ENCODE measurements at regions not wholly inside any gene's neighbourhood (a gene's known extent, or its start where the extent isn't known, plus 50 kb on each side); places are given as distances from the start of the nearest gene placed in this dataset.
A peak's percentile ranks its signal among the peaks of the same experiment; 100 is the strongest.

DNA sequence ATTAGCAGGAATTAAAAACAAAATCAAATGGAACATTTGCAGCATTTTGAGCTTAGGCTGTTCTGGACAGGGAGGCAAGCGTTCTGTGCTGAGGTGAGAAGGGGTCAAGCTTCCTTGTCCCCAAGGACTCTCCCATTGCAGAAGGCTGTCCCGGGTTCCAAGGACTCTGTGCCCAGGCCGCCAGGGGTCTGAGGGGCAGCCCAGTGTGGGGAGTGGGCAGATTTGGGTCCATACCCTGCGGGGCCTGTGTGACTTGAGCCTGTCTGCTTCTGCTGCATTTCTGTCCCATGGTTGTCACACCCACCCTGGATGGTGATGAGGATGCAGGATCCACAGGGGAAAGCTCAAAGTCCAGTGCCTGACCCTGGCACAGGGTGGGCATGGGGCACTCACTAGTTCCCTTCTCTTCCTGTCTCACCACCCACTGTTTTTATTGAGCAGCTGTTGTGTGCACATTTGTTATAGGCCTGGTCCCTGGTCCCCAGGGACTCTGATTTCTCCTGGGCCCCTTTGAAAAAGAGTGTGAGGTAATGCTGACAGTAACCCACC is 211.4 kb upstream of the HS6ST1 start:
- Mint-ChIP-seq H3K4me3 (no peak overlapping the region), H3K27me3 (peaks cover 0 to 25% (median 22%) of the 10 kb centered on the region in 3 donors), H3K4me1 (peaks cover 0 to 7% (median 6%) of the 10 kb centered on the region in 3 donors), H3K9me3 (no peaks in the 10 kb centered on the region), H3K27ac (no peak overlapping the region), H3K36me3 (no peaks in the 10 kb centered on the region)
- DNase-seq, result no peak
- ATAC-seq (ENCODE audit: low read depth in 2 of 2), result no peak

DNA sequence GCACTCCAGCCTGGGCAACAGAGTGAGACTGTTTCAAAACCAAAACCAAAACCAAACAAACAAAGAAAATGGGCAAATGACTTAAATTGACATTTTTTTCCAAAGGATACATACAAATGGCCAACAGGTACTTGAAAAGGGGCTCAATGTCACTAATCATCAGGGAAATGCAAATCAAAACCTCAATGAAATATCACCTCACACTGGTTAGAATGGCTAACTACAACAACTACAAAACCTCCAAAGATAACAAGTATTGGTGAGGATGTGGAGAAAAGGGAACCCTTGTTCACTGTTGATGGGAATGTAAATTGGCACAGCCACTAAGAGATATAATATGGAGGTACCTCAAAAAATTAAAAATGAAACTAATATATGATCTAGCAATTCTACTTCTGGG is 213.2 kb upstream of the HS6ST1 start:
- no peak for DNase-seq
- H3K9me3 Mint-ChIP-seq, result no peaks in the 10 kb centered on the region
- peak in 1 of 2 donors; percentile 39 for ATAC-seq (ENCODE audit: low read depth in 2 of 2)
- no peak overlapping the region for H3K27ac Mint-ChIP-seq
- no peaks in the 10 kb centered on the region for H3K36me3 Mint-ChIP-seq
- H3K4me1 Mint-ChIP-seq, result peaks cover 0 to 6% (median 4%) of the 10 kb centered on the region in 3 donors
- peaks cover 0 to 14% (median 13%) of the 10 kb centered on the region in 3 donors for H3K27me3 Mint-ChIP-seq
- H3K4me3 Mint-ChIP-seq, result no peak overlapping the region

DNA sequence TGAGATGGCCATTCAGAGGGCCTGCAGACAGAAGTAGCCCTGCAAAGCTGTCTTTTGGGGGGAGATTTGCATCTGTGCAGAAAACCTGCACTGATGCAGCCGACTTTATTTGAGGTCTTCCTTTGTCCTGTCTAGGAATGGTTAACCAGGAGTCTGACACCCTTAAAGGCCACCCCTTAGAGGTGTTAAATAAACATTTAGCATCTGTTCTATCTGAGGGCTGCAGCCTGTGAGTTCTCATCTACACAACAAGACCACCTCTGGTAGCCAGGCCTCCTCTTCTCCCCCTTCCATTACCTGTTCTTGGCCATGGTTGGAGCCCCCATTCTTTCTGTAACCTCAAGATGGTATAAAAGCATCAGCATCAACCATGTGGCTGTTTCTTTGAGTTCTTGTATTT is 214.4 kb upstream of the HS6ST1 start:
- no peaks in the 10 kb centered on the region for H3K36me3 Mint-ChIP-seq
- DNase-seq (no peak), ATAC-seq (ENCODE audit: low read depth in 2 of 2) (no peak)
- no peak overlapping the region for H3K27ac Mint-ChIP-seq
- no peaks in the 10 kb centered on the region for H3K9me3 Mint-ChIP-seq
- no peak overlapping the region for H3K4me3 Mint-ChIP-seq
- H3K4me1 Mint-ChIP-seq, result peaks cover 0 to 6% (median 4%) of the 10 kb centered on the region in 3 donors
- peaks cover 0 to 8% (median 6%) of the 10 kb centered on the region in 3 donors for H3K27me3 Mint-ChIP-seq

GRCh38 chr2:128534688-128535392 is 216.2 kb upstream of the HS6ST1 start:
- ATAC-seq (ENCODE audit: low read depth in 2 of 2) (no peak), DNase-seq (no peak)
- H3K4me1 Mint-ChIP-seq, result peaks cover 0 to 6% (median 4%) of the 10 kb centered on the region in 3 donors
- no peaks in the 10 kb centered on the region for H3K27me3 Mint-ChIP-seq
- H3K4me3 Mint-ChIP-seq, result no peak overlapping the region
- H3K9me3 Mint-ChIP-seq, result no peaks in the 10 kb centered on the region
- no peaks in the 10 kb centered on the region for H3K36me3 Mint-ChIP-seq
- no peak overlapping the region for H3K27ac Mint-ChIP-seq

GRCh38 chr2:128535953-128536352 is 217.3 kb upstream of the HS6ST1 start:
- H3K9me3 Mint-ChIP-seq, result no peaks in the 10 kb centered on the region
- ATAC-seq (ENCODE audit: low read depth in 2 of 2), result no peak

GRCh38 chr2:128536925-128537620 is 218.4 kb upstream of the HS6ST1 start:
- no peaks in the 10 kb centered on the region for H3K36me3 Mint-ChIP-seq
- no peaks in the 10 kb centered on the region for H3K4me1 Mint-ChIP-seq
- ATAC-seq (ENCODE audit: low read depth in 2 of 2), result no peak
- H3K4me3 Mint-ChIP-seq, result no peak overlapping the region
- H3K27ac Mint-ChIP-seq, result no peak overlapping the region
- DNase-seq, result no peak
- no peaks in the 10 kb centered on the region for H3K27me3 Mint-ChIP-seq
- no peaks in the 10 kb centered on the region for H3K9me3 Mint-ChIP-seq

More at GRCh38 chr2:128535953-128536352, 217.3 kb upstream of the HS6ST1 start:
- Mint-ChIP-seq H3K27ac (no peak overlapping the region), H3K4me3 (no peak overlapping the region), H3K27me3 (no peaks in the 10 kb centered on the region), H3K4me1 (peaks cover 0 to 6% (median 1%) of the 10 kb centered on the region in 3 donors), H3K36me3 (no peaks in the 10 kb centered on the region)
- no peak for DNase-seq

DNA sequence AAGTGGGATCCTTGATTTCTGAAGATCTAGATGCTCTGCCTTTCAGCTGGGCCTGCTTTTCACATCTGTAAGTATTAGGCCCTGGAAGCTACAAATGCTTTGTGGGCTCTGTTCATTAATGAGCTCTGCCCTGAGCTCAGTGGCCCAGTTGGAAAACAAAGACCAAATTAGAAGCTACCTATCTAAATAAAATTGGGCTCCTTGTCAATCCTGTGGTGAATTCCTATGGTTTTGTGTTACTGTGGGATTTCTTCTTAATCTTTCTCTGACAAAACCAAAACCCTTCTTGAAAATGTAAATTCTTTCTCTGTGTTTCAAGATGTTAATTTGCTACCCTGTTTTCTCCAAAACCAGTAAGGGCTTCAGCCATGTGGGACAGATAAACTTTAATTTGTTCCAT is 219.0 kb upstream of the HS6ST1 start:
- no peaks in the 10 kb centered on the region for H3K36me3 Mint-ChIP-seq
- no peaks in the 10 kb centered on the region for H3K9me3 Mint-ChIP-seq
- H3K4me3 Mint-ChIP-seq, result no peak overlapping the region
- no peak for DNase-seq
- H3K27ac Mint-ChIP-seq, result no peak overlapping the region
- H3K27me3 Mint-ChIP-seq, result no peaks in the 10 kb centered on the region
- no peaks in the 10 kb centered on the region for H3K4me1 Mint-ChIP-seq
- ATAC-seq (ENCODE audit: low read depth in 2 of 2), result no peak

GRCh38 chr2:128538396-128538795 is 219.7 kb upstream of the HS6ST1 start:
- Mint-ChIP-seq H3K4me3 (no peak overlapping the region), H3K36me3 (no peaks in the 10 kb centered on the region), H3K27ac (no peak overlapping the region), H3K27me3 (no peaks in the 10 kb centered on the region), H3K4me1 (no peaks in the 10 kb centered on the region), H3K9me3 (no peaks in the 10 kb centered on the region)
- ATAC-seq (ENCODE audit: low read depth in 2 of 2) (no peak), DNase-seq (no peak)

DNA sequence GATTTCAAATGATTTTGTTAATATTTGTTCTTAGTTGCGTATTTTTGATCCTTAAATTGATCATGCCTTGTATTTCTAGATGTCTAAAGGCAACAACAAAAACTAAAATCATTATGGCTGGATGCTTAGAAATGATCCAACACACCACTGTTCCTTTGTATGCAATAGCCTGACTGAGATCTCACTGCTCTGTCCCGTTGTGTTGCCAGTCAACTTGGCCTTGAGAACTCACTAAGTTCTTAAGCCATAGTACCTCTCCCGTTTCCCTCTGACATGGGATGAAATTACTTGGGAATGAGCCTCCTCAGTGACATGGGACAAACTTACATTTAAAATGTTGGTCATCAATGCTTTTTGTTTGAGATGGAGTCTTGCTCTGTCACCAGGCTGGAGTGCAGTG is 222.0 kb upstream of the HS6ST1 start:
- H3K4me3 Mint-ChIP-seq, result no peak overlapping the region
- DNase-seq, result no peak
- H3K27ac Mint-ChIP-seq, result no peak overlapping the region
- H3K4me1 Mint-ChIP-seq, result no peaks in the 10 kb centered on the region
- ATAC-seq (ENCODE audit: low read depth in 2 of 2), result no peak
- no peaks in the 10 kb centered on the region for H3K27me3 Mint-ChIP-seq
- H3K36me3 Mint-ChIP-seq, result no peaks in the 10 kb centered on the region
- no peaks in the 10 kb centered on the region for H3K9me3 Mint-ChIP-seq

DNA sequence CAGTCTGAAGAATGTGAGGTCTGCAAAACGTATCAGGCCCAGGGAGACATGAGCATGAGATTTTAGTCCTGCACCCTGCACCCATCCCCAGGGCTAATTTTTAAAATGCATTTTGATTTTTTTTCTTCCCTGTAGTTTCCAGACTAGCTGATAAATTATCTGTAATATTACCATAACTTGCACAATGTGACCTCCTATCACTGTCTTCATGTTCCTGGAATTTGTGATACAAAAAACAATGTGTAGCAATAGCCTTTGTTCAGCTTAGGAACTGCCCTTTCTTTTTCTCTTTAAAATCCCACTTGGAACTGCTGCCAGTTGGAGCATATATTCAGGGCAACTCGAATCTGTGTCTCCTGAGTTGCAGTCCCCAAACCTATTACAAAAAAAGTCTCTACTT is 222.8 kb upstream of the HS6ST1 start:
- no peak for DNase-seq
- no peaks in the 10 kb centered on the region for H3K36me3 Mint-ChIP-seq
- no peak for ATAC-seq (ENCODE audit: low read depth in 2 of 2)
- no peaks in the 10 kb centered on the region for H3K4me1 Mint-ChIP-seq
- peaks cover 0 to 2% (median 0%) of the 10 kb centered on the region in 3 donors for H3K27me3 Mint-ChIP-seq
- no peak overlapping the region for H3K4me3 Mint-ChIP-seq
- no peak overlapping the region for H3K27ac Mint-ChIP-seq
- peaks cover 0 to 1% (median 0%) of the 10 kb centered on the region in 7 donors for H3K9me3 Mint-ChIP-seq

DNA sequence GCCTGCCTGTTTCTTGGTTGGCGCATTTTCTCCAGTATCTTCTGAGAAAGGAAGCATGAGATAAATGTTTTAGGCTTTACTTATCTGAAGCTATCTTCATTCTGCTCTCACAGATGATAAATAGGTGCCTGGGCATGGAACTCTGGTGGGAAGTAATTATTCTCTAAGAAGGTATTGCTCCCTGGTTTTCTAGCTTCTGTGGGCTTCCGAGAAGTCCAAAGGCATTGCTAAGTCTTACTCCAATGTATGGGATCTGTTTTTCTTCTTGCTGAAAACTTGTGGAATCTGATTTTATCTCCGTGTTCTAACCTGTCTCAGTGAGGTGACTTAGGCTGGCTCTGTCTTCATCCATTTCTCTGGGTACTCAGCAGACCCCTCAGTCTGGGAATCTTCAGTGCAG is 224.4 kb upstream of the HS6ST1 start:
- H3K9me3 Mint-ChIP-seq, result peaks cover 0 to 13% (median 0%) of the 10 kb centered on the region in 7 donors
- ATAC-seq (ENCODE audit: low read depth in 2 of 2), result no peak
- no peak overlapping the region for H3K4me3 Mint-ChIP-seq

DNA sequence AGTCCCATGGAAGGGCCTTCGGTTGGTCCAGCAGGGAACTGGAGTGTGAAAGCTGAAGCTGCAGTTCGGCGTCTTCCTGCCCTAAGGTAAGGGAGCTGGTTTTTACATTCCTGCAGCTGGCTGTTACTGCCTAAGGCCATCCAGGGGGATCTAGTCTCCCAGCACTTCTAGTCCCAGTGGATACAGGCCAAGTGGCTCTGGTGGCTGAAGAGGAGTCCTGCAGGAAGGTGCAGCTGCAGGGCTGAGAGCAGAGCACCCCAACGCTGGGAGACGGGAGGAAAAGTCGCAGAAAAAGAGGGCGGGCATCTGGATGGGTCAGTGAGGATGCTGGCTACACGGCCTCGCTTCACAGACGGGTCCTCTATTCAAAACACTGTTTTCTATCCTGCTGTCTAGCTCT is 225.0 kb upstream of the HS6ST1 start:
- ATAC-seq (ENCODE audit: low read depth in 2 of 2) (no peak), DNase-seq (no peak)
- H3K4me3 Mint-ChIP-seq, result no peak overlapping the region
- H3K27me3 Mint-ChIP-seq, result peaks cover 0 to 10% (median 6%) of the 10 kb centered on the region in 3 donors
- no peaks in the 10 kb centered on the region for H3K4me1 Mint-ChIP-seq
- peaks cover 0 to 12% of the 10 kb centered on the region in 2 donors for H3K36me3 Mint-ChIP-seq
- no peak overlapping the region for H3K27ac Mint-ChIP-seq
- peaks cover 0 to 13% (median 0%) of the 10 kb centered on the region in 7 donors for H3K9me3 Mint-ChIP-seq

More for the DNA sequence above, 224.4 kb upstream of the HS6ST1 start:
- Mint-ChIP-seq H3K27me3 (peaks cover 0 to 10% (median 6%) of the 10 kb centered on the region in 3 donors), H3K36me3 (peaks cover 0 to 12% of the 10 kb centered on the region in 2 donors), H3K4me1 (no peaks in the 10 kb centered on the region), H3K27ac (no peak overlapping the region)
- DNase-seq, result no peak

DNA sequence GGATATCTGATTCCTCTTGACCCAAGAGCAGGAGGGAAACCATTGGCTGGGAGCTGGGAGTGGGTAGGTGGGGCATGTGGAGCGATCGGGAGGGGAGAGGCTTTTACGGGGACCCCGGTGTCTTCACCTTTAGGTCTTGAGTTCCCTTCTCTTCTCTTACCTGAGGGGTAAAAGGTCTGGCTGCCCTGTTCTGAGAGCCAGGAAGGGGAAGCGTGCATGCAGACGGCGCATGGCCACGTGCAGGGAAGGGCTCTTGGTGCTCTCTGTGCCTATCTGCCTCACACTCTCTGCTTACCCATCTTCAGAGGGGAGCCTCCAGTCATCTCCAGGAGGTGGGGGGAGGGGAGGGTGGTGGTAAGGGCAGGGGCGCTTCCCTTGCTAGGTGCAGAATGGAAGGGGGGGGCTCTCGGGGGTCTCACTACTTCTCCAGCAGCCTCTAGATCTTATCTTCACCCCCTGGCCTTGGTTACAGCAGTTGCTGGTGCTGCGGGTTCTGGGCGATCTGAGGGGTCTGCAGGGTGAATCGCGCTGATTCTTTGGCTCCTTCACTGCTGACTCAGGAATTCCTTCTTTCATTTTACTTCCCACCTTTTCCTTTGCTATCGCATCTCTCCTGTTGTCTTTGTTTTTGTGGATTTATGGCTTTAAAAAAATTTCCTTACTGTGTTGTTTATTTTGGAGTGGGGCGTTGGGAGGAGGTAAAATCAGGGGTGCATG is 225.8 kb upstream of the HS6ST1 start:
- H3K4me3 Mint-ChIP-seq, result no peak overlapping the region
- peaks cover 0 to 12% of the 10 kb centered on the region in 2 donors for H3K36me3 Mint-ChIP-seq

More for the DNA sequence above, 225.8 kb upstream of the HS6ST1 start:
- no peak overlapping the region for H3K27ac Mint-ChIP-seq
- ATAC-seq (ENCODE audit: low read depth in 2 of 2) (no peak), DNase-seq (no peak)
- H3K4me1 Mint-ChIP-seq, result no peaks in the 10 kb centered on the region
- peaks cover 0 to 13% (median 0%) of the 10 kb centered on the region in 7 donors for H3K9me3 Mint-ChIP-seq
- H3K27me3 Mint-ChIP-seq, result peaks cover 0 to 10% (median 6%) of the 10 kb centered on the region in 3 donors
